GM19238 (cell line): ENCODE measurements at regions not wholly inside any gene's neighbourhood (a gene's known extent, or its start where the extent isn't known, plus 50 kb on each side); places are given as distances from the start of the nearest gene placed in this dataset.
"Not testable (repeated sequence)": the region's sequence is repeated elsewhere in the genome, so short reads cannot be mapped to it uniquely, and the experiment has no call there.

Experiments
- DNase-seq: peaks from one replicate; pipeline ENCODE4 v3.0.0; 2011; ENCODE audit warnings: low spot score; ENCODE audit not compliant: insufficient read length

DNA sequence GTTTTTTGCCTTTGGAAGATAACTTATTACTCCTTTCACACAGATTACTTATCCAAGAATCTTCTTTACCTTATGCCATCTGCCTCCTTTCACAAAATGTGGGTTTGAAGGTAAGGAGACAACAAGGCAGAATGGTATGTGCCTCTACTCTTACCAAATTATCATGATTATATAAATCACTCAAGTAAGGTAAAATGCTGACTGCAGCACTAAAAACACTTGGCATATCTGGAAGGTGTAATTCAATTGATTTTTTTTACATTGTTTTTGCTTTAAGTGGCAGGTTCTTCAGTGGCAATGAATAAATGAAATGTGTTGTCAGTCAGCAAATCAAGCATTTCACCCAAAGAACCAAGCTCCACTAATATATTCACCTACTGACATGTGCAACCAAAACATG is 346.1 kb downstream of the OMA1 start:
- no peak for DNase-seq

DNA sequence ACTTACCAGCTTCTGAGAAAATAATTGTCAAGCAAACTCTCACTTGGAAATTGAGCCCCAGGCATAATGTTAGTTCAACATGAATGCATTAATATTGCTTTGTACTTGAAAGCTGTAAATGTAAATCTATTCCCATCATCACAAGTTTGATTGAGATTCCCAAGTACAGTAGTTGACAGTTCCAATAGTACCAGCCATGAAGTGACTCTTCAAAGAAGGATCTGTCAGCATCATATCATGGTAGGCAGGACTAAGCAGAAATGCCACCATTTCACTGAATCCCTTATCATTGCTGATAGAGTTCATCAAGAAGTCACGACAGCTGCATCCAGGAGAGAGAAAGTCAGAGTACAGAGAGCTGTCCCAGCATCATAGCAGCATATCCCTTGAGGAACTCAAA is 348.7 kb downstream of the OMA1 start:
- DNase-seq: no peak

DNA sequence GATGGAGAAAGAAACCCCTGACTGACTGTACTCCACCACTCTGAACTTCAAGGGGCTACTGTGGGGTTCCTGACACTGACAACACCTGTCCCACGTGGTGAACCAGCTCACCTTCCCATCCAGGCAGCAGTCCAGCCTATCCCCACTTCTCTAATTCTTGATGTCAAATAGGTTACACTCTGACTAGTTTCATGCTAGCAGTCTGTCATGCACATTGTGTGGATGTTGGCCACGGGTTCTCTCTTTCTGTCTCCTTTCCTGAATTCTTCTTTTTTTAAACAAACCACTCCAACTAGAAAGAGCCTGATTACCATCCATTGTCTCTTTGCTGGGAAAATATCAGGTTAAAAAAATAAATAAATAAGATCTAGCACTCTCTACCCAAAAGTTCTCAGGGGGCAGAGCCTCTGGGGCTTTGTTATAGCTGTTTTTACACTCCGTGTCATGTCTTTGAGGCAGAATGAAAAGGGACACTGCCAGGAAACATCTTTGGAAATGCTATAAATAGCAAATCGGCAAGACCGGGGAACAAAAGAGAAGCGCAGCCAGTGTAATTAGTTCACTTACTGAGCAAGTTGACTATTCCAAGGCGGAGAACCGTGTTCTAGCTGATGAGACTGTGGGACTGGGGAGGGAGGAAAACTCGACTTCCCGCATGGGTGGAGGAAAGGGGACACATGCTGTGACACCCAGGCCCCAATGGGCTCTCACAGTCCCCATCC is 356.1 kb downstream of the OMA1 start:
- DNase-seq: no peak

DNA sequence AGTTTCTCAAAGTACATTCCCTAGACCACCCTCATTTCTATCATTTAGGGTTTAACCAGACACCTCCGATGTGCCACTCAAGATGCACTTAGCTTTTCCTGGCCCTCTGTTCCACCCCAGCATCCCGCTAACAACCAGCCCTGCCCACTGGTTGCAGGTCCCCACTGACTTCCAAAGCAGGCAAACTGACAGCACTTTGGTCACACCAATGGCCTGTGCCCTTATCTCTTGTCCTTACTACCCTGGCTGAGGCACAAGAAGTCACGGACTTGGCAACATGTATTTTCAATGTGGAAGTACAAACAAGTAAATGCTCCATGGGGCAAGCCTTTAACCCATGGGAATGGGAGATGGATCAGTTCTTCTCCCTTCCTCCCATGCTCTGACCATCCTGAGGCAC is 357.1 kb downstream of the OMA1 start:
- no peak for DNase-seq

DNA sequence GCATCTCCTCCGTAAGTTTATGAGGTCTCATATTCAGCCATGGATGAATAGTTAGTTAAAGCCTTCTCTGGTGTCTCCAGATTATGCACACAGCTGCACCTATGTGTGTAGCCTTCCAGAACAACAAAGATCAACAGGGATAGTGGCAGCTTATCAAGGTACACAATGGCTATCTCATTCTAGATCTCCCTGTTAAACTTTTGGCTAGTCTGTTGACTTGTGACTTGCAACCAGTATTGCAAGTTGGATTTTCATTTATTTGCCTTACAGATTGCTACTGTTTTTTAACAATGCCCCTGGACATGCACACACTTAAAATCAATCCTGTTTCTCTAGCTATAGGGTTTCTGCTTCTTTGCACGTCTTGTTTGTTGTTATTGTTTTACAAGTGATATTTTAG is 363.2 kb downstream of the OMA1 start:
- DNase-seq: no peak

DNA sequence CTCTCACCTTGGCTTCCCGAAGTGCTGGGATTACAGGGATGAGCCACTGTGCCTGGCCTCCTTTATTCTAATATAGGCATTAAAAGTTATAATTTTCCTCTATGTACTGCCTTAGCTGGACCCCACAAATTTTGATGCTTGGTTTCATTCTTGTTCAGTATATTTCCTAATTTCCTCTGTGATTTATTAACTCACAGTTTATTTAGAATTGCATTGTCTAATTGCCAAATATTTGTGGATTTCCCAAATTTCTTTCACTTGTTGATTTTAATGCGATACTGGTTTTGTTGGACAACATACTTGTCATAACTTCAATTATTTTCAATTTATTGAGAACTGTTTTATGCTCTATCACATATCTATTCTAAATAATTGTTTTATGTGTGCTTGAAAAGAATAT is 366.0 kb downstream of the OMA1 start:
- DNase-seq: no peak

DNA sequence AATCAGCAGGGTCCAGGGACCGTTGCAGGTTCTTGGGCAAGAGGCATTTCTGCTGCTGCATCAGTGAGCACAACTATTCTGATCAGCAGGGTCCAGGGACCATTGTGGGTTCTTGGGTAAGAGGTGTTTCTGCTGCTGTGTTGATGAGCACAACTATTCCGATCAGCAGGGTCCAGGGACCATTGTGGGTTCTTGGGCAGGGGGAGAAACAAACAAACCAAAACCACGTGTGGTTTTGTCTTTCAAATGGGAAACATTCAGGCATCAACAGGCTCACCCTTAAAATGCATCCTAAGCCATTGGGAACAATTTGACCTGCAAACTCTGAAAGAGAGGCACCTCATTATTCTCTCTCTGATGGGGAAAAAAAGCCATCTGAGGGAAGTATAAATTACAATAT is 377.4 kb downstream of the OMA1 start:
- not testable (repeated sequence) for DNase-seq

DNA sequence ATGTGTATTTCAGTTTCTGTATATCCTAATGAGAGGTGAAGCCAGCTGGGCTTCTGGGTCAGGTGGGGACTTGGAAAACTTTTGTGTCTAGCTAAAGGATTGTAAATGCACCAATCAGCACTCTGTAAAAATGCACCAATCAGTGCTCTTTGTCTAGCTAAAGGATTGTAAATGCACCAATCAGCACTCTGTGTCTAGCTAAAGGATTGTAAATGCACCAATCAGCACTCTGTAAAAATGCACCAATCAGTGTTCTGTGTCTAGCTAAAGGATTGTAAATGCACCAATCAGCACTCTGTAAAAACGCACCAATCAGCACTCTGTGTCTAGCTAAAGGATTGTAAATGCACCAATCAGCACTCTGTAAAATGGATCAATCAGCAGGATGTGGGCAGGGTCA is 379.4 kb downstream of the OMA1 start:
- DNase-seq: not testable (repeated sequence)

DNA sequence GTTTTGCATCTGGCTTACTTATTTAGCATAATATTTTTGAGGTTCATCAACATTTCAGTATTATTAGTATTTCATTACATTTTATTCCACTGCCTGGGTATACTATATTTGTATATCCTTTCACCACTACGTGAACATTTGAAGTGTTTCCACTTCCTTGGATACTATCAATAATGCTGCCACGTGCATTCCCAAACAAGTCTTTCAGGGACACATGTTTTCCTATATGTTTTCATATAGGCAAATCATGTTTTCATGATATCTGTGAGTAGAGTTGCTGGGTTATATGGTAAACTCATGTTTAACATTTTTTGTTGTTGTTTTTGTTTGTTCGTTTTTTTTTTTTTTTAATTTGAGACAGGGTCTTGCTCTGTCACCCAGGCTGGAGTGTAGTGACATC is 380.1 kb downstream of the OMA1 start:
- no peak for DNase-seq

DNA sequence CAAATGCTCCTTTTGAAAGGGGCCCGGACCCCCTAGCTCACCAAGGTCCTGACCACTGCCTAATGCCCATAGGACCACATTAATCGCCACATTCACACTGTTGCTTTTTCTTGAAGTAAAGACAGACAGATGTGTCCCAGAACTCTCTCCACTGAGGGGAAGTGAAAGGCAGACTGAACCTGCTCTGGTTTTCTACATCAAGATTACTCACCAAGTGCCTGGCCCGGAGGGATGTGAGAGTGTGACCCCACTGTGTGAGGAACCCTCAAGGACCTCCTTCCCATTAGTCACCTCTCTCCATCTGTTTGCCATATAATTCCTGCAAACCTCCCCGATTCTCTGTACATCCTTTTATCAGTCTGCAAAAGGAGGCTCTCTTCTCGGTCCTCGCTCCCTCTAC is 381.5 kb downstream of the OMA1 start:
- DNase-seq: no peak

DNA sequence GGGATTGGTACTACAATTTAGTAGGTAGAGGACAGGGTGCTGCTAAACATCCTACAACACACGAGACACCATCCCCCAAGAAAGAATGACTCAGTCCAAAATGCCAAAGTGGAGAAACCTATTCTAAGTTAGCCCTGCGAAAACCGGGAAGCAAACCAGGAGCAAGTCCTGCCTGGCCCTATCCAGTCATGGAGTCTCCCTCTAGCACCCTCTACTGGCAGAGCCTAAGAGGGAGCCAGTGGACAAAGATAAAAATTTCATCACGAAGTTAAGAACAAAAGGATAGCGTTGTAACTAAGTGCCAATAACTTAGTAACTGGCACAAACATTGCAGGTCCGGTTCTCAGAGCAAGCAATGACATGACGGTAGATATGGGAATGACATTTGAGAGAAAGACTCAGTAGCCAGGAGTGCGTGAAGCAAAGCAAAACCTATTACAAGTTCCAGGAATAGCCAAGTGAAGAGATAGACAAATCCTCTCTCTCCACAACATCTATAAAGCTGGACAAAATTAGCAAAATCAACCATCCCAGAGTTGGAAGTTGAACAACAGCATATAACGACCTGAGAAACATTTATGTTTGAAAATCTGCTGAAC is 383.5 kb downstream of the OMA1 start:
- DNase-seq: no peak

DNA sequence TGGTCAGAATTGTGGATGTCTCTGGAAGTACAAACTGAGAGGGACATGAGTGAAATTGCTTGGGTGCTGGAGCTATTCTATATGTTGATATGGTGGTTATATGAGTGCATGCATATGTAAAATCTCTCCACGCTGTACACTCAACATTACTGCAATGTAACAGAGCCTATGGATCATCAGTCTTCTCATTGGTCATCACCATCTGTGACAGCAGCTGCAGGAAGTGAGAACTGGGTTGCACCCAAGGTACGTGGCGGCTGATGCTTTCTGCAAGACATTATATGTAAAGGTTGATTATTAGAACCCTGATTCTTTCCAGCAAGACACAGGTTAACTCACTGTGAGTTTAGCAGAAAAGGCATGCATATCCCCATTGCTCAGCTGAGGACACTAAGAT is 387.1 kb downstream of the OMA1 start:
- DNase-seq: no peak

DNA sequence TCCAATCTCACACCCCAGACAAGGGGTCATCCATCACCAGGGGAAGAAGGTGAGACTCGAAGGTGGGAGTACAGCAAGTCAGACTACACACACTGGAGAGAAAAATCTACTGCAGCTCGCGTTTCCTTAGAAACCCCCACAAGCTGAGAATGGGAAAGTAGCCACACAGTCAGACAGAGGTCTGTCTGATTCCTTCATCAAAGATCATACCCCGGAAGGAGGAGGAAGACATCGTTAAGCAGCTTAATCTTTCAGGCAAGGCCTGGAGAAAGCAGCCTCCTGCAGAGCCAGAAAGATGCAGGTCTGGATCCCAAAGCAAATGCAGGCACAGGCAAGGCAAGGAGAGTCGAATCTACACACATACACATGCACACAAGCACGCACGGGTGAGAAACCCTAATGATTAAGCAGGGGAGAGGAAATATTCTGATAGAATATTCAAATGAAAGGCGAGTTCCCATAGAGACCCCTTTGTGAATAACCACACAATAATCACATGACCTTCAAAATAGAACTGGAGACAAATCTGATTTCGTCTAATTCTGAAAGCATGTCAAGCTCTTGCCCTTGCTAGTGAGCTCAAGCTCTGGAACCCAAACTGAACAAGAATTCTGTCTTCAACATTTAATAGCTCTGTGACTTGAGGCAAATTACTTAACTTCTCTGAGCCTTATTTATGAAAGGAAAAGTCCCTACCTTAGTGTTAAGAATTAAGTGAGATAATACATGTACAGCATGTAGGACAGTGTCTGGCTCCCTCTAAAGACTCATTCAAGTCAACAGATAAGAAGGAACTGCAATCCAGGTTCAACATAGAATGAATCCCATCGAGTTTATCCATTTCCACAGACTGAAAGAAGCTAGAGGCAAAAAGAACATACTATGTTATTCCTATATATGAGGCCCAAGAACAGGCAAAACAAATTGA is 387.8 kb downstream of the OMA1 start:
- DNase-seq: no peak

DNA sequence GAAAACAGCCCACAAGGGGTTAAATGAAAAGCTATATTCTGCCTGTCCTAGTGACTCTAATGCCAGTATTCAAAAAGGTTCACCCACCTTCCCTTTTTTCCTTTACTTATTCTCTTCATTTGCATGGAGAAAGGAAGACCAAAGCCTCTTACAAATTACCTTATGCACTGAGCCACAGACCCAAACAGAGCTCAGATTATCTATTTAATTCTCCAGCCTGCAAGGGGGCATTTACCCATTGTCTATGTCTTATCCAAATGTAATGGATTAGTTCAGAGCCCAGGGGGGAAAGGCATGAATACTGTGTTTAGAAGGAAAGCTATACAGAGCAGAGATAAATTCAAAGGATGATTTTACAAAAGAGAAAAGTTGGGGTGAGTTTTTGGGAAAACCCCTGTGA is 388.5 kb downstream of the OMA1 start:
- DNase-seq: no peak

DNA sequence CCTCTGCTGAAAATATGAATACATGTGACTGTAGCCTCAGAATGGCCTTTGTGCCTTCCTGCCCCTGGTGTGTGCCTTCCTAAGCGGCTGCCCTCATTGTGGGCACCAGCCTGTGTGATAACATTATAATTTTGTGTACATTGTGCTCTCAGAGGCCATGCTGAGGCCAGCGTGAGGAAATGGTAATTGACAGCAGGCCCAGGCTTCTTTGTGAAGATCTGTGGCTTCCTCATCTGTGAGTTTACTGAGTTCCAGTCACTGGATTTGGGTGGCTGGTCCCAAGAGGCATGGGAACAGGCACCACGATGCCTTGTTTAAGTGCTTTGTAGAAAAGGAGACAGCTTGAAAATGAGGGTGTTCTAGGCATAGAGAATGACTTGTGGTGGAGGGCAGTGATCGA is 389.3 kb downstream of the OMA1 start:
- no peak for DNase-seq

DNA sequence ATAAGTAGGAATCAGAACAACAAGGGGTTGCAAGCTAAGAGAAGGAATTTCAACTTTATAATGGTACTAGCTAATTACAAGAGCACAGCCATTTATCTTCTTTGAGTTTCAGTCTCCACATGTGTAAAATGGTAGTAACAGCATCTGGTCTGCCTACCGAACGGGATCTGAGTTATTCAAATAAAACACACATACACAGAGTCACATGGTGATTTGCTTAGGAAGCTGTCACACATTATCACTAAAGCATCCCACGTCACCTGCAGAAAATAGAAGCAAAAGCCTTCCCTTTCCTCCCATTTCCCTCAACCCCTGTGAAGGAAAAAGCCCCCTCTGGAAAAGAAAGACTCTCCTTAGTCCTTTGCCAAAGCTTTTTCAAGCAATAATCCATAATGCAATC is 389.7 kb downstream of the OMA1 start:
- DNase-seq: no peak

DNA sequence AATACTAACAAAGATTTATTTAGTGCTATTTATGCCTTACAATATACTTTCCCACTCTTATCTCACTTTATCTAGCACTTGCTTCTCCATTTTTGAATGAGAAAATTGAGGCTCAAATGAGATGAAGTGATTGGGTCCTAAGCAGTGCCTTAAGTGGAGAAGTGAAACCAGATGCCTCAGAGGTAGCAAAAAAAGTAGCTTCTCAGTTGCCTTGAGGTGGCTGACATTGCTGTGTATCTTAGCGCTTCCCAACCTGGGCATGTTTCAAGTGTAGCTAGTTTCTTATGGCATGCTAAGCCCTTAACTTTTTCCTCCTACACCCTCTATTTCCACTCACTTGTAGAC is 390.4 kb downstream of the OMA1 start:
- no peak for DNase-seq

DNA sequence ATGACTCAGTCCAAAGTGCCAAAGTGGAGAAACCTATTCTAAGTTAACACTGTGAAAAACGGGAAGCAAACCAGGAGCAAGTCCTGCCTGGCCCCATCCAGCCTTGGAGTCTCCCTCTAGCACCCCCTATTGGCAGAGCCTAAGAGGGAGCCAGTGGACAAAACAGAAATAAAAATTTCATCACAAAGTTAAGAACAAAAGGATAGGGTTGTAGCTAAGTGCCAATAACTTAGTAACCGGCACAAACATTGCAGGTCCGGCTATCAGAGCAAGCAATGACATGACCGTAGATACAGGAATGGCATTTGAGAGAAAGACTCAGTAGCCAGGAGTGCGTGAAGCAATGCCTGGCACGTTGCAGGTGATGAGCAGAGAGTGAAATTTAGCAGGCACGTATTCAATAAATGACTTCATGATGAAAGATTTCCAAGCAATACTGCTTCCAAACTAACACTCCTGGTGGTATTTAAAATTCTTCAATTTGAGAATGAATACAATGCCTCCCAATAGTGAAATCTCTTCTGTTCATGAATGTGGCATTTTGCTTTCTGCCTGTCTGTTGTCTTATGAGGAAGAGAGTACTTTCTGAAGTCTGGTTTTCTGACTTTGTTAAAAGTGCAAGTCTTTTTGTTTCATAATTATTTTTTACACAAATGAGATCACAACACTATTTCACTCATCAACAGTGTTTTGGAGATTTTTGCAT is 391.0 kb downstream of the OMA1 start:
- no peak for DNase-seq

DNA sequence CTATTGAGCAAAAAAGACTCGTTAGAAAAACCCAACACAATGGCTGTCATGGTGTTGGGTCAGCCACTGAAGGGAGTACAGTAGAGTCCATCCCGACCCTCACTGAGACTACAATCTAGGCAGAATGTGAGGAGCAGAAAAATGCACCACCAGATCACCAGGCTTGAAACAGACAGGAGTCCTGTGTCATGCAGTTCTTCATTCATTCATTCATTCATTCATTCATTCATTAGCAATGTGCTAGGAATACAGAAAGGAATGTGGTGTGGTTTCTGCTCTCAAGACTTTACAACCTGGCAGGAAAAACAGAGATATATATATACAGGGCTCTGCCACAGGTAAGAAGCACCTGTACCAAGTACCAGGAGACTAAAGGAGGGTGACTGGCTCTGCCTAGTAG is 392.3 kb downstream of the OMA1 start:
- DNase-seq: no peak

DNA sequence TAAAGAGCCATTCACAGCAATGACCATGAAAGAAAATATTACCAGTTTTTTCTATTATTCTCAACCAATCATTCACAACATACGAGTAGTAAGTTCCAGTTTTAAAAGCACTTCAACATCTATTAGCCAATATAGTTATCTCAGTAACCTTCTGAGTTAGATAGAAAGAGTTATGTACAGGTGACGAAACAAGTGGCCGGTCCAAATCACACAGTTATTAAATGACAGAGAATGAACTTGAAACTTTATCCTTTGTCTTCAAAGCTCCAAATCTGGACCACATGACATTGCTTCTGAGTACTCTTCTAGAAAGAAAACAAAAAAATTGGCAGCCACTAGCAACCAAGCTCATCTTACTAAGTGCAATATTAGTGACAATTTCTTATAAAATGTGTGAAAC is 393.8 kb downstream of the OMA1 start:
- no peak for DNase-seq

DNA sequence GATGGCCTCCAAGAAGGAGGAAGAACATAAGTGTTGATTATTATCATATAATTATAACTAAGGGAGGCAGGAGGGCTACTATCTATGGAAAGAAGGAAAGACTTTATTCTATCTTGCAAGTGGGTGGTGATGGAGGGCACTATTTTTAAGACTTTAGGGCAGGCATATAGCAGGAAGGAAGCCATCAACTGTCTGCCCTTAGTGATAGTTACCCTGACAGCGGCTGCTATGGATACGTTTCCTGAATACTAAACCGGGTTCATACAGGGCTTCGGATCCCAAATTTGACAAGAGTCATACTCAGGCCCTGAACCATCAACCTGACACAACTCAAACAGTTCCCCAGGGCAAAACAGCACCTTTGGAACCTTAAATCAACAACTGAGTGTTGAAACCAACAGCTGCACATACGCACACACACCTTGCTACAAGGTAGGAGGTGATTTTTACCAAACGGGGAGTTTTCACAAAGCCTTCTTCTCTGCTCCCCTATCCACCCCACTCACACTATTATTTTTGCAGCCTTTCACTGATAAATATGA is 397.2 kb downstream of the OMA1 start:
- no peak for DNase-seq
